SK-N-SH (cell line): ENCODE measurements at regions not wholly inside any gene's neighbourhood (a gene's known extent, or its start where the extent isn't known, plus 50 kb on each side); places are given as distances from the start of the nearest gene placed in this dataset.

ENCODE experiments used
- CTCF ChIA-PET: fragments of 300-600, 350-600 bp; formaldehyde crosslinking; extraction: SDS; loops from one replicate; lab custom pipeline; 2021; lab: Yijun Ruan, JAX
- POLR2A ChIA-PET: fragments of 350-600 bp; sonication (Branson Sonifier 250); formaldehyde crosslinking; extraction: SDS; loops from one replicate; lab custom pipeline; 2020; ENCODE audit warnings: antibody characterized with exemption, inconsistent platforms; lab: Yijun Ruan, JAX
- DNase-seq: peaks from one replicate; pipeline ENCODE4 v3.0.0; 2012
- H2AFZ ChIP-seq: fragments of 200-600 bp; sonication (generic); 2 replicates; pipeline ENCODE4 v1.8.1; 2016; ENCODE audit warnings: antibody characterized with exemption, mild to moderate bottlenecking, low read depth
- H3F3A ChIP-seq: fragments of 200-600 bp; sonication (generic); replicated peaks from 2 replicates; pipeline ENCODE3; 2016; ENCODE audit warnings: antibody characterized with exemption, mild to moderate bottlenecking; ENCODE audit not compliant: insufficient read depth
- H3K27ac ChIP-seq, 2 experiments: fragments of 200-500 bp in 1 of 2; fragments of 200-600 bp in 1 of 2; sonication (Bioruptor generic) in 1 of 2; sonication (generic), shearing (Covaris generic) in 1 of 2; 2 replicates each; pipeline versions ENCODE4 v1.5.1 to v1.6.1; 2014 to 2016; ENCODE audit warnings: low read depth in 2 of 2, inconsistent platforms in 1 of 2, low read length in 1 of 2, mild to moderate bottlenecking in 1 of 2, mixed read lengths in 1 of 2
- H3K27me3 ChIP-seq: fragments of 200-600 bp; sonication (generic), shearing (Covaris generic); 2 replicates; pipeline ENCODE4 v1.6.1; 2016; ENCODE audit warnings: mixed run types; ENCODE audit not compliant: insufficient read depth
- H3K36me3 ChIP-seq, 2 experiments: fragments of 200-500 bp in 1 of 2; fragments of 200-600 bp in 1 of 2; sonication (Bioruptor generic) in 1 of 2; sonication (generic) in 1 of 2; replicated peaks in 1 of 2; 2 replicates each; pipeline versions ENCODE3 to v1.5.1; 2014 to 2016; ENCODE audit warnings: low read length in 1 of 2, mild to moderate bottlenecking in 1 of 2; ENCODE audit not compliant: insufficient read depth in 2 of 2, control insufficient read depth in 1 of 2
- H3K4me1 ChIP-seq, 2 experiments: fragments of 200-500 bp in 1 of 2; fragments of 200-600 bp in 1 of 2; sonication (Bioruptor generic) in 1 of 2; sonication (generic), shearing (Covaris generic) in 1 of 2; 2 replicates each; pipeline versions ENCODE4 v1.5.1 to v1.6.1; 2014 to 2016; ENCODE audit warnings: low read depth in 1 of 2, low read length in 1 of 2, mixed run types in 1 of 2; ENCODE audit not compliant: insufficient read depth in 2 of 2, control insufficient read depth in 1 of 2
- H3K4me2 ChIP-seq: fragments of 200-600 bp; sonication (generic), shearing (Covaris generic); 2 replicates; pipeline ENCODE4 v1.6.1; 2017; ENCODE audit warnings: mixed run types
- H3K4me3 ChIP-seq, 2 experiments: fragments of 200-500 bp in 1 of 2; fragments of 200-600 bp in 1 of 2; sonication (Bioruptor generic) in 1 of 2; sonication (generic), shearing (Covaris generic) in 1 of 2; 2 replicates each; pipeline versions ENCODE4 v1.5.1 to v1.8.1; 2014 to 2016; ENCODE audit warnings: low read depth in 2 of 2, inconsistent platforms in 1 of 2, low read length in 1 of 2, mild to moderate bottlenecking in 1 of 2, mixed read lengths in 1 of 2, moderate library complexity in 1 of 2
- H3K79me2 ChIP-seq: fragments of 200-600 bp; sonication (generic); 2 replicates; pipeline ENCODE4 v1.8.1; 2017; ENCODE audit warnings: mild to moderate bottlenecking; ENCODE audit not compliant: insufficient read depth
- H3K9ac ChIP-seq: fragments of 200-600 bp; sonication (generic); 2 replicates; pipeline ENCODE4 v1.6.1; 2017; ENCODE audit warnings: mixed run types
- H3K9me2 ChIP-seq: fragments of 200-600 bp; sonication (generic); 2 replicates; pipeline ENCODE4 v1.6.1; 2017; ENCODE audit warnings: mixed run types
- H3K9me3 ChIP-seq: fragments of 200-600 bp; sonication (generic); 2 replicates; pipeline ENCODE4 v1.6.1; 2017; ENCODE audit warnings: mixed run types, mild to moderate bottlenecking, moderate library complexity
- H4K20me1 ChIP-seq: fragments of 200-600 bp; sonication (generic); 2 replicates; pipeline ENCODE4 v1.6.1; 2017; ENCODE audit warnings: mild to moderate bottlenecking, mixed run types; ENCODE audit not compliant: insufficient read depth
- CHD2 ChIP-seq: fragments of 150-350 bp; IDR thresholded peaks from 2 replicates; pipeline ENCODE4 v1.6.1; 2018; ENCODE audit warnings: low read length; ENCODE audit not compliant: partially characterized antibody
- GABPA ChIP-seq: IDR thresholded peaks from 2 replicates; pipeline ENCODE4 v1.4.0; 2012; ENCODE audit warnings: low read depth, mild to moderate bottlenecking
- SIN3A ChIP-seq: IDR thresholded peaks from 2 replicates; pipeline ENCODE4 v1.6.1; 2012; ENCODE audit warnings: low read depth, mild to moderate bottlenecking, low read length, moderate library complexity, borderline replicate concordance
- SMC3 ChIP-seq: IDR thresholded peaks from 2 replicates; pipeline ENCODE4 v1.6.1; 2012; ENCODE audit warnings: low read depth, low read length, improper control_type of control experiment
- TAF1 ChIP-seq: IDR thresholded peaks from 2 replicates; pipeline ENCODE4 v1.6.1; 2012; ENCODE audit warnings: low read depth, mild to moderate bottlenecking, low read length, moderate library complexity, borderline replicate concordance
- TEAD4 ChIP-seq: IDR thresholded peaks from 2 replicates; pipeline ENCODE4 v1.4.0; 2012; ENCODE audit warnings: mild to moderate bottlenecking, borderline replicate concordance; ENCODE audit not compliant: insufficient read depth
- YY1 ChIP-seq: IDR thresholded peaks from 2 replicates; pipeline ENCODE4 v1.4.0; 2012; ENCODE audit warnings: low read depth, mild to moderate bottlenecking
- WGBS: methylation state at CpG from one replicate; pipeline ENCODE4 v1.1.6; 2017; ENCODE audit warnings: low lambda C conversion rate; 5-methylcytosine and 5-hydroxymethylcytosine counted together
- TF ChIP-seq, protein P1 (sequence below): IDR thresholded peaks from 2 replicates; pipeline ENCODE4 v1.4.0; 2012; ENCODE audit warnings: low read depth, borderline replicate concordance
- TF ChIP-seq, protein P2 (sequence below): IDR thresholded peaks from 2 replicates; pipeline ENCODE4 v1.6.1; 2012; ENCODE audit warnings: mild to moderate bottlenecking, low read depth, low read length, moderate library complexity
- TF ChIP-seq, protein P3 (sequence below): IDR thresholded peaks from 2 replicates; pipeline ENCODE4 v1.4.0; 2012; ENCODE audit warnings: low read depth, borderline replicate concordance
- TF ChIP-seq, protein P4 (sequence below): IDR thresholded peaks from 2 replicates; pipeline ENCODE4 v1.4.0; 2012; ENCODE audit warnings: low read depth

DNA sequence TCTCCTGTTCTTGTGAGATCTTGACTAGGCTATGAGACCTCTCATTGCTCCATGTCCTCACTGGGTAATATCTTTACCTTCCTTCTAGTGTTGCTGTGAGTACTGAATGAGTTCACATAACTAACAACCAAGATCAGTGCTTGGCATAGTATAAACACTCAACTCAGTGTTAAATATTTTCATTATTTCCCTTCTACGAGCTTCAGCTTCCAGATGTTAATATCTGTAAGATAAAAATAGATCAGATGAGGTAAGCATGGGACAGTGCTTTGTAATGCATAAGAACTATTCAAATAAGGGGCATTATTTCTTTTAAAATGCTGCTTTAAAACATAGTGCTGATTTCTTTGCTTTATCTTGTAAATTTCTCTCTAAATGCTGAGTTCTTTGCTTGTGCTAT is 130.8 kb downstream of the DIPK2A start:
- TF ChIP-seq, protein P1, sequence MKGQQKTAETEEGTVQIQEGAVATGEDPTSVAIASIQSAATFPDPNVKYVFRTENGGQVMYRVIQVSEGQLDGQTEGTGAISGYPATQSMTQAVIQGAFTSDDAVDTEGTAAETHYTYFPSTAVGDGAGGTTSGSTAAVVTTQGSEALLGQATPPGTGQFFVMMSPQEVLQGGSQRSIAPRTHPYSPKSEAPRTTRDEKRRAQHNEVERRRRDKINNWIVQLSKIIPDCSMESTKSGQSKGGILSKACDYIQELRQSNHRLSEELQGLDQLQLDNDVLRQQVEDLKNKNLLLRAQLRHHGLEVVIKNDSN: no peak
- TF ChIP-seq, all 33 proteins: peak for 0
- CTCF ChIA-PET: no interaction called here

DNA sequence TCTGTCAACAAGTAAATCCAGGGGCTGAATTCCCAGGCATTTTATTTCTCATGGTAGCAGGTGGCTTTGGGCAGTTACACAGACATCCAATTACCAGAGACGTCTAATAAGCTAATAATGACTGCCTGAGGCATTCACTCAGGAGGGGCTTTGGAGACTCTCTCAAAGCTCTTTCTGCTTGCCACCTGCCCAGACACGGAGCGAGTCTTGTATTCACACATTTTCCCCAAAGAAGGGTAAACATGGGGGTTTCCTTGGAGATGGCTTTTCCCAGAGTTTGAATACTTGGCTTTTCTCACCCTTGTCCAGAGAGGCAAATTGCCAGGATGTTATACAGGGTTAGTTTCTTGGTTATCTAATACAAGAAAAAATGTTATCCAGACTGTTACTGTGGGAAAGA is 132.6 kb downstream of the DIPK2A start:
- H3K27me3 ChIP-seq: no peaks in the 10 kb centered on the region
- no peak overlapping the region for H3K9ac ChIP-seq
- no peaks in the 10 kb centered on the region for H4K20me1 ChIP-seq
- DNase-seq: no peak
- no peaks in the 10 kb centered on the region for H3K36me3 ChIP-seq
- H3K4me3 ChIP-seq: no peak overlapping the region
- ChIA-PET CTCF (no interaction called here), POLR2A (no interaction called here)
- no peaks in the 10 kb centered on the region for H3K9me2 ChIP-seq
- no peaks in the 10 kb centered on the region for H3K79me2 ChIP-seq
- no peaks in the 10 kb centered on the region for H3K9me3 ChIP-seq
- TF ChIP-seq, protein P2, sequence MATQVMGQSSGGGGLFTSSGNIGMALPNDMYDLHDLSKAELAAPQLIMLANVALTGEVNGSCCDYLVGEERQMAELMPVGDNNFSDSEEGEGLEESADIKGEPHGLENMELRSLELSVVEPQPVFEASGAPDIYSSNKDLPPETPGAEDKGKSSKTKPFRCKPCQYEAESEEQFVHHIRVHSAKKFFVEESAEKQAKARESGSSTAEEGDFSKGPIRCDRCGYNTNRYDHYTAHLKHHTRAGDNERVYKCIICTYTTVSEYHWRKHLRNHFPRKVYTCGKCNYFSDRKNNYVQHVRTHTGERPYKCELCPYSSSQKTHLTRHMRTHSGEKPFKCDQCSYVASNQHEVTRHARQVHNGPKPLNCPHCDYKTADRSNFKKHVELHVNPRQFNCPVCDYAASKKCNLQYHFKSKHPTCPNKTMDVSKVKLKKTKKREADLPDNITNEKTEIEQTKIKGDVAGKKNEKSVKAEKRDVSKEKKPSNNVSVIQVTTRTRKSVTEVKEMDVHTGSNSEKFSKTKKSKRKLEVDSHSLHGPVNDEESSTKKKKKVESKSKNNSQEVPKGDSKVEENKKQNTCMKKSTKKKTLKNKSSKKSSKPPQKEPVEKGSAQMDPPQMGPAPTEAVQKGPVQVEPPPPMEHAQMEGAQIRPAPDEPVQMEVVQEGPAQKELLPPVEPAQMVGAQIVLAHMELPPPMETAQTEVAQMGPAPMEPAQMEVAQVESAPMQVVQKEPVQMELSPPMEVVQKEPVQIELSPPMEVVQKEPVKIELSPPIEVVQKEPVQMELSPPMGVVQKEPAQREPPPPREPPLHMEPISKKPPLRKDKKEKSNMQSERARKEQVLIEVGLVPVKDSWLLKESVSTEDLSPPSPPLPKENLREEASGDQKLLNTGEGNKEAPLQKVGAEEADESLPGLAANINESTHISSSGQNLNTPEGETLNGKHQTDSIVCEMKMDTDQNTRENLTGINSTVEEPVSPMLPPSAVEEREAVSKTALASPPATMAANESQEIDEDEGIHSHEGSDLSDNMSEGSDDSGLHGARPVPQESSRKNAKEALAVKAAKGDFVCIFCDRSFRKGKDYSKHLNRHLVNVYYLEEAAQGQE: no peak
- no peak for TF ChIP-seq TEAD4
- no peak overlapping the region for H2AFZ ChIP-seq
- no peaks in the 10 kb centered on the region for H3F3A ChIP-seq
- H3K4me2 ChIP-seq: no peak overlapping the region
- H3K4me1 ChIP-seq: no peaks in the 10 kb centered on the region
- no peak overlapping the region for H3K27ac ChIP-seq
- 6% methylated on average over 3 of the region's 3 CpGs for WGBS

More for the DNA sequence above, 130.8 kb downstream of the DIPK2A start:
- Histone ChIP-seq H3K79me2 (no peaks in the 10 kb centered on the region), H2AFZ (no peak overlapping the region), H3K4me3 (no peak overlapping the region), H3K27ac (no peak overlapping the region), H3K9me2 (no peaks in the 10 kb centered on the region), H4K20me1 (no peaks in the 10 kb centered on the region), H3K4me1 (no peaks in the 10 kb centered on the region), H3K27me3 (no peaks in the 10 kb centered on the region), H3K4me2 (no peak overlapping the region), H3K9ac (no peak overlapping the region), H3F3A (no peaks in the 10 kb centered on the region), H3K36me3 (no peaks in the 10 kb centered on the region), H3K9me3 (no peaks in the 10 kb centered on the region)
- POLR2A ChIA-PET: no interaction called here
- WGBS: 0% methylated on average over 1 of the region's 1 CpG
- no peak for DNase-seq

DNA sequence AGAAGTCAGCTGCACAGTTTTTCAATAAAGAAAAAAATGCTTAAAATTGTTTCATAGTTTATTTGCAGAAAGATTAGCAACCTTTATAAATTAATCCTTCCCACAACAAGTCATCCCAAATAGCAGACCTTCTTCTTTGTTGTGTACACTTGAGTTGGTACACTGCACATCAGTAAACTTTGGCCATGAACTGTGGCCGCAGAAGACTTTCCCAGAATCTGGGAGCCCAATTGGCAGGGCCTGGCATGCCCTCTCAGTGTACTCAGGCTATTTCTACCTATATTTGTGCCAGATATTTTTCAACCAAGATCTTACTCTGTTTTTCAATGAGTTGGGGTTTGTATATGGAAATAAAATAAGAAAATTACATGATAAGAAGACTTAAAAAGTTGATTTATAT is 133.1 kb downstream of the DIPK2A start:
- Histone ChIP-seq H3K4me1 (no peaks in the 10 kb centered on the region), H3K27me3 (no peaks in the 10 kb centered on the region), H3K36me3 (no peaks in the 10 kb centered on the region), H3K4me3 (no peak overlapping the region), H3F3A (no peaks in the 10 kb centered on the region), H4K20me1 (no peaks in the 10 kb centered on the region), H3K4me2 (no peak overlapping the region), H3K9ac (no peak overlapping the region), H3K9me3 (no peaks in the 10 kb centered on the region), H2AFZ (no peak overlapping the region), H3K27ac (no peak overlapping the region), H3K9me2 (no peaks in the 10 kb centered on the region), H3K79me2 (no peaks in the 10 kb centered on the region)
- ChIA-PET CTCF (no interaction called here), POLR2A (no interaction called here)
- no peak for DNase-seq
- WGBS: 6% methylated on average over 1 of the region's 1 CpG
- TF ChIP-seq, protein P3, sequence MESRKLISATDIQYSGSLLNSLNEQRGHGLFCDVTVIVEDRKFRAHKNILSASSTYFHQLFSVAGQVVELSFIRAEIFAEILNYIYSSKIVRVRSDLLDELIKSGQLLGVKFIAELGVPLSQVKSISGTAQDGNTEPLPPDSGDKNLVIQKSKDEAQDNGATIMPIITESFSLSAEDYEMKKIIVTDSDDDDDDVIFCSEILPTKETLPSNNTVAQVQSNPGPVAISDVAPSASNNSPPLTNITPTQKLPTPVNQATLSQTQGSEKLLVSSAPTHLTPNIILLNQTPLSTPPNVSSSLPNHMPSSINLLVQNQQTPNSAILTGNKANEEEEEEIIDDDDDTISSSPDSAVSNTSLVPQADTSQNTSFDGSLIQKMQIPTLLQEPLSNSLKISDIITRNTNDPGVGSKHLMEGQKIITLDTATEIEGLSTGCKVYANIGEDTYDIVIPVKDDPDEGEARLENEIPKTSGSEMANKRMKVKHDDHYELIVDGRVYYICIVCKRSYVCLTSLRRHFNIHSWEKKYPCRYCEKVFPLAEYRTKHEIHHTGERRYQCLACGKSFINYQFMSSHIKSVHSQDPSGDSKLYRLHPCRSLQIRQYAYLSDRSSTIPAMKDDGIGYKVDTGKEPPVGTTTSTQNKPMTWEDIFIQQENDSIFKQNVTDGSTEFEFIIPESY: no peak
- TF ChIP-seq GABPA (no peak), SMC3 (no peak), CHD2 (no peak), YY1 (no peak), TAF1 (no peak), SIN3A (no peak)
- TF ChIP-seq, protein P2: no peak
- TF ChIP-seq, protein P4, sequence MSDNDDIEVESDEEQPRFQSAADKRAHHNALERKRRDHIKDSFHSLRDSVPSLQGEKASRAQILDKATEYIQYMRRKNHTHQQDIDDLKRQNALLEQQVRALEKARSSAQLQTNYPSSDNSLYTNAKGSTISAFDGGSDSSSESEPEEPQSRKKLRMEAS: no peak
